ACC112 (cell line): ENCODE measurements at regions not wholly inside any gene's neighbourhood (a gene's known extent, or its start where the extent isn't known, plus 50 kb on each side); places are given as distances from the start of the nearest gene placed in this dataset.

ENCODE experiments used
- H2AFZ ChIP-seq: fragments of 200-600 bp; sonication (generic); one replicate; pipeline ENCODE4 v1.6.0; 2017; ENCODE audit warnings: antibody characterized with exemption, low read length; ENCODE audit not compliant: unreplicated experiment
- H3K27ac ChIP-seq: fragments of 200-600 bp; sonication (generic); 2 replicates; pipeline ENCODE4 v1.5.1; 2014; ENCODE audit warnings: low read depth, mild to moderate bottlenecking, antibody characterized with exemption, low read length, moderate library complexity
- H3K27me3 ChIP-seq: fragments of 200-600 bp; sonication (generic); 2 replicates; pipeline ENCODE4 v1.6.1; 2014; ENCODE audit warnings: mild to moderate bottlenecking, antibody characterized with exemption, low read length, moderate library complexity, mixed read lengths; ENCODE audit not compliant: insufficient read depth
- H3K36me3 ChIP-seq: fragments of 200-600 bp; sonication (generic); 2 replicates; pipeline ENCODE4 v1.6.1; 2016; ENCODE audit warnings: mild to moderate bottlenecking, antibody characterized with exemption, low read length, moderate library complexity, mixed read lengths; ENCODE audit not compliant: insufficient read depth
- H3K4me1 ChIP-seq: fragments of 200-600 bp; sonication (generic); one replicate; pipeline ENCODE4 v1.6.1; 2016; ENCODE audit warnings: low read length, mixed read lengths; ENCODE audit not compliant: insufficient read depth, unreplicated experiment, control insufficient read depth
- H3K4me3 ChIP-seq: fragments of 200-600 bp; sonication (generic); 2 replicates; pipeline ENCODE4 v1.5.1; 2014; ENCODE audit warnings: mild to moderate bottlenecking, low read depth, low read length
- H3K79me2 ChIP-seq: fragments of 200-600 bp; sonication (generic); one replicate; pipeline ENCODE4 v1.6.0; 2016; ENCODE audit warnings: low read length; ENCODE audit not compliant: control insufficient read depth, unreplicated experiment, insufficient read depth

DNA sequence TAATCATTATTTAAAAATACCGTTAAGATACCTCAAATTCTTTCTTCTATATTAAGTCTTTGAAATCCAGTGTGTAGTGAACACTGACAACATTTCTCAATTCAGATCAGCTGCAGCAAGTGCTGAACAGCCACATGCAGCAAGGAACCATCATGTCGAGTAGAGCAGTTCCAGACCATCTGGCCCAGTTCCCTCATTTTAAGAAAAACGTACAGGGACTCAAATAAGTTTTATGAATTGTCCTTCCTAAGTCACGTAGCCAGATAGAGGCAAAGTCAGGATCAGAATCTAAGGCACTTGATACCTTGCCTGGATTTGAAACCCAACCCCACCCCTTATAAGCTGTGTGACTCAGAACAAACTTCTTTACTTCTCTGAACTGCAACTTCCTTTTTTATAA lies 132.4 kb downstream of the PROX1 start:
- H3K27ac ChIP-seq: no peak overlapping the region
- H3K4me3 ChIP-seq: no peak overlapping the region
- no peaks in the 10 kb centered on the region for H3K4me1 ChIP-seq

GRCh38 chr1:214120951-214121350 lies 133.2 kb downstream of the PROX1 start:
- peaks cover 4% of the 10 kb centered on the region; the same call in 1 of the 2 replicates for H3K27me3 ChIP-seq
- H3K36me3 ChIP-seq: no peaks in the 10 kb centered on the region
- no peak overlapping the region for H3K4me3 ChIP-seq
- no peak overlapping the region for H2AFZ ChIP-seq
- H3K4me1 ChIP-seq: no peaks in the 10 kb centered on the region
- H3K79me2 ChIP-seq: no peaks in the 10 kb centered on the region
- H3K27ac ChIP-seq: no peak overlapping the region

More for the DNA sequence above, 132.4 kb downstream of the PROX1 start:
- no peaks in the 10 kb centered on the region for H3K36me3 ChIP-seq
- no peak overlapping the region for H2AFZ ChIP-seq
- peaks cover 4% of the 10 kb centered on the region; the same call in 1 of the 2 replicates for H3K27me3 ChIP-seq
- no peaks in the 10 kb centered on the region for H3K79me2 ChIP-seq

DNA sequence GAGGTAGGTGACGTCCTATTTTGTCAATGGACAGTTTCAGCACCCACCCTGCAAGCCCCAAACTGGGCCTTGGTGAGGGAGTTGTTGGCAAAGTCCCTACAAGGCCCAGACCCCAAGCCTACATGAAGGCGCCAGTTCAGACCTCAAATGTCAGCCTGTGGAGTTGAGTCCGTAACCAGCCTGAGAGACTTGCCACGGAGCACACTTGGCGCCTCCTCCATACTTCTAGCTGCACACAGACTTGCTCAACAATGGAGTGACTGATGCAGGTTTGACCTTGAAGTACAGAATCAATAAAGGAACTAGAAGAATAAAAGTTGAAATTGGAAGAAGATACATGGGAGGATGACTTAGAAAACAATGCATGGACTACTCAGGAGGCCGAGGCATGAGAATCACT lies 134.3 kb downstream of the PROX1 start:
- no peaks in the 10 kb centered on the region for H3K36me3 ChIP-seq
- H3K27ac ChIP-seq: no peak overlapping the region
- no peaks in the 10 kb centered on the region for H3K4me1 ChIP-seq

DNA sequence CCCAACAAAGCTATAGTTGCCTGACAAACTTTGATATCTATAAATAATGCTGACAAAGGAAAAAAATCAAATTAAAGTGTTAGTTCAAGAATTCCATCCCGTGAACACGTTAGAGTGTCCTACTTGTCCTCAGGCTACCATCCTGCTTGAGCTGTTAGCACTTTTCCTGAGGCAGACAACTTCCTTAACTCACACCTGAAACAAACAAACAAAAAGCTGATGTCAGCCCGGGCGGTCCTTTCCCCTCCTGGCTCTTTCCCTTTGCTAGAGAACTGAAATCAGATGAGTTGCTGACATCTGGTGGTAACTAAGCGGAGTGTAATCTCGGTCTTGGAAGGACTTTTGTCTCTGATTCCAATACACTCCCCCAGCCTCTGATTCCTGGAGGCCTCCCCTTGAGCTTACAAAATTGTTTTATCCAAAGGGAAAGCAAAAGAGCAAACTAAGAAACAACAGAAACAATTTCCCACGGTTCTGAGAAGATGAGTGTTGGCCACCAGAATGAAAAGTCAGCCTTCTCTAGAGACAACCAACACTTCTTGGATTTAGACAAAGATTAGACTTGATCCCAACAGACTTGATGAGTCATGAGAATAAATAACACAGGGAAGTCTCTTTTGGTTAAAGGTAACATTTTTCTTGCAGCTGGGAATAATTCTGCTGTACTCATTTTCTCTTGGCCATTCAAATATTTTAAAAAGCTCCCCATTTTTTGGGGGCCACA lies 135.4 kb downstream of the PROX1 start:
- Histone ChIP-seq H3K36me3 (no peaks in the 10 kb centered on the region), H3K27ac (no peak overlapping the region), H2AFZ (no peak overlapping the region), H3K79me2 (no peaks in the 10 kb centered on the region), H3K4me3 (no peak overlapping the region), H3K27me3 (no peaks in the 10 kb centered on the region; the same call in 1 of the 2 replicates), H3K4me1 (no peaks in the 10 kb centered on the region)

More for the DNA sequence above, 134.3 kb downstream of the PROX1 start:
- peaks cover 3% of the 10 kb centered on the region; the same call in 1 of the 2 replicates for H3K27me3 ChIP-seq
- no peaks in the 10 kb centered on the region for H3K79me2 ChIP-seq
- H2AFZ ChIP-seq: no peak overlapping the region
- no peak overlapping the region for H3K4me3 ChIP-seq

DNA sequence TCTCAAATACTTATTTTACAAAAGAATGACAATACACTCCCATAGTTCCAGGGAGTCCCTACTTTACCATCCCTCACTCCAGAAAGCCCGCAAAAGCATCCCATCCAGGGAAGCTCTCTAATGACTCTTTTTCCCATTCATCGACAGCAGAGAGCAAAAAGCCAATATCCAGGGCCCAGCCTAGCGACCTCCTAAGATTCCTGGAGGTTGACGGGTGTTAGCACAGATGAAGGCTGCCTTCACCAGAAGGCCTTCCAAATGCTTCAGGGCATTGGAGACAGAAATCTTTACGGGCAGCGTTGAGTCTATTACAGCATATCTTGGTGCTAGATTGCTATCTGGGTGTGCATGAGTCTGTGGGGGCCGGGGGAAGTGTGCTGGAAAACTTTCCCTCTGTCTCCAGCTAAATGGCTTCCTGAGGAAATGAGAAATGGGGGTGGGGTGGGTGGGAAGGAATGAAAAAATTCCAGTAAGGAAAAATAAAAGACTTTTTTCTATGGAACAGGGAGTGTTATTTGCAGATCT lies 136.6 kb downstream of the PROX1 start:
- Histone ChIP-seq H2AFZ (no peak overlapping the region), H3K27me3 (peaks cover 7% of the 10 kb centered on the region; the same call in 1 of the 2 replicates), H3K27ac (no peak overlapping the region), H3K36me3 (no peaks in the 10 kb centered on the region), H3K4me1 (no peaks in the 10 kb centered on the region), H3K4me3 (no peak overlapping the region), H3K79me2 (no peaks in the 10 kb centered on the region)

DNA sequence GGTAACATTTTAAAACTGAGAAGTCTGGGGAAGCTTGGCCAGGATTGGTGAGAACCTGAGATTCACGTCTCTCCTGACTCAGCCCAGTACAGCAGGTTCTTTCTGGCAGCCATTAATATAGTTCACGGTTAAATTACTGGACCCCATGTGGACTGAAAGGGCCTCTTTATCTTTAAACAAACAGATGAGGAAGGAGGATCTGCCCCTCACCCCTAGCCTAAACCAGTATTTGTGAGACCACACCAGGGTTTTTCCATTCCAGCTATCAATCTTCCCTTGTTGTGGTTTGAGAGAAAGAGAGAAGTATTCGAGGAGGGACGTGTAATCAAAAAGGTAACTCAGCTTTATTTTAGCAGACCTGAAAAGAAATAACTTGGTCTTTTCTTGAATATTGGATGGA lies 137.1 kb downstream of the PROX1 start:
- H3K4me3 ChIP-seq: no peak overlapping the region
- no peak overlapping the region for H3K27ac ChIP-seq
- H3K36me3 ChIP-seq: no peaks in the 10 kb centered on the region
- H3K27me3 ChIP-seq: peaks cover 13% of the 10 kb centered on the region; the same call in 1 of the 2 replicates
- H2AFZ ChIP-seq: no peak overlapping the region
- no peaks in the 10 kb centered on the region for H3K4me1 ChIP-seq
- no peaks in the 10 kb centered on the region for H3K79me2 ChIP-seq

DNA sequence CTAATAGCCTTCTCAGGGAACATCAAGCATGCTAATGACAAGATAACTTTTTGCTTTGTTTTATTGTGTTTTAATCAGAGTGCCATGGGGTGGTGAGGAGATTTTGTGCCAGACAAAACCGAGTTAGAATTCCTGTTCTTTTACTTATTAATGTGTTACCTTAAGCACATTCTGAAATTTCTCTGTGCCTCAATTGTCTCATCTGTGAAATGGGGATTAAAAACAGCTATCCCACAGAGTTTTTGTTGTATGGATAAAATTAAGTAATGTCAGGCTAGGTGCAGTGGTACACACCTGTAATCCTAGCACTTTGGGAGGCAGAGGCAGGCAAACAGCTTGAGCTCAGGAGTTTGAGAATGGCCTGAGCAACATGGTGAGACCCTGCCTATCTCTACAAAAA lies 138.0 kb downstream of the PROX1 start:
- no peak overlapping the region for H2AFZ ChIP-seq
- H3K79me2 ChIP-seq: no peaks in the 10 kb centered on the region
- H3K27me3 ChIP-seq: peaks cover 22% of the 10 kb centered on the region
- H3K4me1 ChIP-seq: no peaks in the 10 kb centered on the region
- H3K27ac ChIP-seq: no peak overlapping the region
- no peak overlapping the region for H3K4me3 ChIP-seq
- H3K36me3 ChIP-seq: no peaks in the 10 kb centered on the region

DNA sequence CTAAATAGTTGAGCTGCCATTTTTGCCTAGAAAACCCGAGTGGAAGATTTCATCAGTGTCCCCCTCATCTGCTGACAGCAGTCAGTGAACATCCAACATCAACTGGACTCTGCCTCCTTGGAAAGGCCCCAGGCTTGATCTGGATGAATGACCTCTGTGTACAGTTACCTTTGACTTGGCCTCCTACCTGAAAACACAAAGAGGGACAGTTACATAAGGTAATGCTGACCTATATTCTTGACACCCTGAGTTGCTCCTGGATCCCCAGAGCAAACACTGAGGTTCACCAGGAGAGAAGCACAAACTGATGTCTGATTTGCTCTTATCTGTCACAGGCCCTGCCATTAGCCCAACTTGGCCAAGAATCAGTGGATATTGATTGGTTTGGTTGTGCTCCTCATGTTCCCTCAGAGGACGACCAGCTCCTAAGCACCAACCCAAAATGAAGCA lies 138.9 kb downstream of the PROX1 start:
- H3K79me2 ChIP-seq: no peaks in the 10 kb centered on the region
- H3K27ac ChIP-seq: no peak overlapping the region
- H2AFZ ChIP-seq: no peak overlapping the region
- H3K36me3 ChIP-seq: no peaks in the 10 kb centered on the region
- no peak overlapping the region for H3K4me3 ChIP-seq
- H3K4me1 ChIP-seq: no peaks in the 10 kb centered on the region
- peaks cover 31% of the 10 kb centered on the region for H3K27me3 ChIP-seq

DNA sequence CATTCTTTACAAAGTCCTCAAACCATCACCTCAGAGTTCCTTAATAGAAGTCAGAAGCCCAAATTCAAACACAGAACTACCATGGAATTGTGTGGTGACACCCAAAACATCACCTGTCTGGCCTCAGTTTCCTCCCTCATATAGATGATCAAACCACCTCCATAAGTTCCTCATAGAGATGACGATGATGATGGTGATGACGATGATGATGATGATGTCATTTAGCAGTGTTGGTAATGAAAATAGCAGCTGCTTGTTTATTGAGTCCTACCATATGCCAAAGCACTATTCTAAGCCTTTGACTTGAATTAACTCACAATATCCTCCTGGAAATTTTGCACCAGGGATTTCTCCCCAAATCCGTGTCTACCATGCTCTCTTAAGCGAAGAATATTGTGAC lies 139.9 kb downstream of the PROX1 start:
- H3K4me1 ChIP-seq: no peaks in the 10 kb centered on the region
- H3K4me3 ChIP-seq: no peak overlapping the region
- H3K27me3 ChIP-seq: peaks cover 41% of the 10 kb centered on the region
- no peaks in the 10 kb centered on the region for H3K79me2 ChIP-seq
- no peak overlapping the region for H3K27ac ChIP-seq
- no peaks in the 10 kb centered on the region for H3K36me3 ChIP-seq
- no peak overlapping the region for H2AFZ ChIP-seq

- Histone ChIP-seq H3K4me3 (no peak overlapping the region), H3K27ac (no peak overlapping the region), H3K4me1 (no peaks in the 10 kb centered on the region), H2AFZ (no peak overlapping the region), H3K36me3 (no peaks in the 10 kb centered on the region), H3K79me2 (no peaks in the 10 kb centered on the region), H3K27me3 (peaks cover 62% of the 10 kb centered on the region)
Measured at GRCh38 chr1:214135886-214136285, 145.1 kb upstream of the SMYD2 start.

DNA sequence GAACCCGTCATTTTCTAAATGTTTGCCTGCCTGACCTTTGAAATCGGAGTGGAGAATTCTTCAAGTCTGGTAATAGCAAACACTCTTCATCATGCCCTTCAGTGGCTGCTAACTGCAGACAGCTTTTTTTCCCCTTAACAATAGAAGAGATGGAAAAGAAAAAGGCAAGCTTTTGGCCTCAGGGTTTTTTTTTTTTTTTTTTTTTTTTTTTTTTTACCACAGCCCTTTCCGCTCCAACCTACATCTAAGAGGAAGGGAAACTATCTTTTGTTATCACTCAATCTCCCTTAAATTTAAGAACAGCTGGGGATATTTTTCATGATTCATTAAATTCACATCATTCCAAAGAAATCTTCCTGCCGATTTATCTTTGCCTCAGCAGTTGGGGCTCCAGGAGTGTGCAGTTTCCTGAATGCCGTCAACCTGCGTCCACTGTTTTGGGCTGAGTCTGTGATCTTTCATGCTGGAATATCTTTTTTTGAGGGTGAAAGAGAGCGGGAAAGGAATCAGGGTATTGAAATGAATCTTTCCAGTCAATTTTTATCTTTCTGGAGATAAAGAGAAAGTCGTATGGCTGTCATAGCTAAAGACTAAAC lies 144.5 kb upstream of the SMYD2 start:
- H3K27me3 ChIP-seq: peaks cover 59% of the 10 kb centered on the region
- no peak overlapping the region for H2AFZ ChIP-seq
- no peaks in the 10 kb centered on the region for H3K79me2 ChIP-seq
- H3K27ac ChIP-seq: no peak overlapping the region
- no peak overlapping the region for H3K4me3 ChIP-seq
- H3K36me3 ChIP-seq: no peaks in the 10 kb centered on the region
- no peaks in the 10 kb centered on the region for H3K4me1 ChIP-seq
